Upper lobe of left lung (tissue), 4 donors: ENCODE measurements at regions not wholly inside any gene's neighbourhood (a gene's known extent, or its start where the extent isn't known, plus 50 kb on each side); places are given as distances from the start of the nearest gene placed in this dataset.

Experiments
- POLR2AphosphoS5 ChIP-seq, 2 donors: sonication (generic); formaldehyde crosslinking; IDR thresholded peaks; one replicate each; pipeline ENCODE4 v1.5.1; 2017; ENCODE audit warnings: antibody characterized with exemption in 2 of 2
- TF ChIP-seq, protein P1 (sequence below), 6 experiments: fragments of 450-650 bp in 4 of 6; fragments of 200-600 bp in 2 of 6; sonication (generic) in 2 of 6; IDR thresholded peaks; one replicate each; pipeline ENCODE4 v1.5.1; 2016 to 2019; ENCODE audit warnings: antibody characterized with exemption in 6 of 6

DNA sequence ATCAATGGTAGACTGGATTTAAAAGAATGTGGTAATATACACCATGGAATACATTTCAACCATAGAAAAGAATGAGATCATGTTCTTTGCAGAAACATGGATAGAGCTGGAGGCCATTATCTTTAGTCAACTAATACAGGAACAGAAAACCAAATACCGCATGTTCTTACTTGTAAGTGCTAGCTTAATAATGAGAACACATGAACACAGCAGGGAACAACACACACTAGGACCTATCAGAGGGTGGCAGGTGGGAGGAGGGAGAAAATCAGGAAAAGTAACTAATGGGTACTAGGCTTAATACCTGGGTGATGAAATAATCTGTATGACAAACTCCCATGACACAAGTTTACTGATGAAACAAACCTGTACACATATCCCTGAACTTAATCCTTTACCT lies 1435.2 kb downstream of the REEP3 start:
- TF ChIP-seq, protein P1, sequence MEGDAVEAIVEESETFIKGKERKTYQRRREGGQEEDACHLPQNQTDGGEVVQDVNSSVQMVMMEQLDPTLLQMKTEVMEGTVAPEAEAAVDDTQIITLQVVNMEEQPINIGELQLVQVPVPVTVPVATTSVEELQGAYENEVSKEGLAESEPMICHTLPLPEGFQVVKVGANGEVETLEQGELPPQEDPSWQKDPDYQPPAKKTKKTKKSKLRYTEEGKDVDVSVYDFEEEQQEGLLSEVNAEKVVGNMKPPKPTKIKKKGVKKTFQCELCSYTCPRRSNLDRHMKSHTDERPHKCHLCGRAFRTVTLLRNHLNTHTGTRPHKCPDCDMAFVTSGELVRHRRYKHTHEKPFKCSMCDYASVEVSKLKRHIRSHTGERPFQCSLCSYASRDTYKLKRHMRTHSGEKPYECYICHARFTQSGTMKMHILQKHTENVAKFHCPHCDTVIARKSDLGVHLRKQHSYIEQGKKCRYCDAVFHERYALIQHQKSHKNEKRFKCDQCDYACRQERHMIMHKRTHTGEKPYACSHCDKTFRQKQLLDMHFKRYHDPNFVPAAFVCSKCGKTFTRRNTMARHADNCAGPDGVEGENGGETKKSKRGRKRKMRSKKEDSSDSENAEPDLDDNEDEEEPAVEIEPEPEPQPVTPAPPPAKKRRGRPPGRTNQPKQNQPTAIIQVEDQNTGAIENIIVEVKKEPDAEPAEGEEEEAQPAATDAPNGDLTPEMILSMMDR (IDR thresholded peaks at IDR 0.05), result no peak
- TF ChIP-seq POLR2AphosphoS5 (IDR thresholded peaks at IDR 0.05), result no peak
